H1 (cell line): ENCODE measurements at regions not wholly inside any gene's neighbourhood (a gene's known extent, or its start where the extent isn't known, plus 50 kb on each side); places are given as distances from the start of the nearest gene placed in this dataset.

Source experiments
- BACH1 ChIP-seq: IDR thresholded peaks from 2 replicates; pipeline ENCODE4 v1.6.1; 2012; ENCODE audit warnings: low read length, improper control_type of control experiment
- FOSL1 ChIP-seq: IDR thresholded peaks from 2 replicates; pipeline ENCODE4 v1.6.1; 2011; ENCODE audit warnings: mild to moderate bottlenecking, low read depth, low read length, moderate library complexity; ENCODE audit not compliant: insufficient read depth
- KDM5A ChIP-seq: fragments of 200-600 bp; IDR thresholded peaks from 2 replicates; pipeline ENCODE4 v1.7.1; 2012; ENCODE audit warnings: mild to moderate bottlenecking, low read length, inconsistent platforms, mixed read lengths
- NRF1 ChIP-seq: IDR thresholded peaks from 2 replicates; pipeline ENCODE4 v1.6.1; 2011; ENCODE audit warnings: mild to moderate bottlenecking, low read depth, low read length, improper control_type of control experiment
- PHF8 ChIP-seq: fragments of 200-600 bp; sonication (generic); conservative IDR thresholded peaks from 2 replicates; pipeline ENCODE4 v1.7.1; 2012; ENCODE audit warnings: low read depth, mild to moderate bottlenecking, inconsistent platforms, low read length, moderate library complexity
- POU5F1 ChIP-seq: IDR thresholded peaks from 2 replicates; pipeline ENCODE4 v1.6.1; 2011; ENCODE audit warnings: low read depth, mild to moderate bottlenecking, low read length, moderate library complexity
- SP1 ChIP-seq: IDR thresholded peaks from 2 replicates; pipeline ENCODE4 v1.6.1; 2011; ENCODE audit warnings: low read depth, low read length
- SP2 ChIP-seq: IDR thresholded peaks from 2 replicates; pipeline ENCODE4 v1.6.1; 2012; ENCODE audit warnings: mild to moderate bottlenecking, low read length, inconsistent platforms

DNA sequence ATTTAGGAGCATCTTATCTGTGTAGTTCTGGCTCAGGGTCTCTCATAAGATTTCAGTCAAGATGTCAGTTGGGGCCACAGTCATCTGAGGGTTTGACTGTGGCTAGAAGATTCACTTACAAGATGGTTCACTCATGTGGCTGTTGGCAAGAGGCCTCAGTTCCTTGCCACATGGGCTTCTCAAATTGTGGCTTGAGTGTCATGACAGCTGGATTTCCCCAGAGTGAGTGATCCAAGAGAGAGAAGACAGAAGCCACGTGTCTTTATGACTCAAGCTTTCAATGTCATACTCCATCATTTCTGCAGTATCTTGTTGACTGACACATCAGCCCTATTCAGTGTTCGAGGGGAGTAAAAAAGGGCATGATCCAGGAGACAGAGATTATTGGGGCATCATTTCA, 131.3 kb upstream of the AP1S2 start (continued):
- TF ChIP-seq PHF8 (no peak), NRF1 (no peak), SP2 (no peak), POU5F1 (no peak), FOSL1 (no peak), KDM5A (no peak), BACH1 (no peak), SP1 (no peak)
